B cell (primary cell): ENCODE measurements at regions not wholly inside any gene's neighbourhood (a gene's known extent, or its start where the extent isn't known, plus 50 kb on each side); places are given as distances from the start of the nearest gene placed in this dataset.

Experiments
- ATAC-seq: fragments of 200-7000 bp; cut with Tn5 transposase; one replicate; pipeline ENCODE4 v1.10.0; 2021; ENCODE audit warnings: low read depth, mild to moderate bottlenecking, moderate number of reproducible peaks, moderate library complexity
- CTCF ChIA-PET: fragments of 350-600 bp; sonication (Branson Sonifier 250); formaldehyde crosslinking; loops from one replicate; lab custom pipeline; 2021; ENCODE audit warnings: antibody characterized with exemption, inconsistent platforms; lab: Charles Lee
- POLR2A ChIA-PET: fragments of 350-600 bp; sonication (Branson Sonifier 250); formaldehyde crosslinking; loops from one replicate; lab custom pipeline; 2021; ENCODE audit warnings: antibody characterized with exemption; lab: Charles Lee
- DNase-seq: peaks from one replicate; pipeline ENCODE4 v3.0.0; 2013
- H2AFZ ChIP-seq: 2 replicates; pipeline ENCODE4 v1.6.1; 2012; ENCODE audit warnings: mild to moderate bottlenecking, low read depth, low read length; ENCODE audit not compliant: insufficient read depth, poor library complexity, severe bottlenecking
- H3K27ac ChIP-seq, 2 donors: 1 replicate in 1 of 2; 2 replicates in 1 of 2; pipeline ENCODE4 v1.5.1; 2012 to 2013; ENCODE audit warnings: low read length in 2 of 2, mild to moderate bottlenecking in 2 of 2, moderate library complexity in 1 of 2
- H3K27me3 ChIP-seq, 4 experiments: fragments of 200-600 bp in 1 of 4; sonication (generic) in 1 of 4; replicated peaks in 1 of 4; 1 replicate in 2 of 4; 2 replicates in 2 of 4; pipeline versions ENCODE4 v1.6.1 to v1.7.0; 2013 to 2016; ENCODE audit warnings: low read length in 3 of 4, mild to moderate bottlenecking in 2 of 4, mixed read lengths in 1 of 4, moderate library complexity in 1 of 4; ENCODE audit not compliant: insufficient read depth in 4 of 4, control insufficient read depth in 3 of 4; ENCODE audit errors: control extremely low read depth in 1 of 4
- H3K36me3 ChIP-seq, 2 experiments: replicated peaks in 1 of 2; 1 replicate in 1 of 2; 2 replicates in 1 of 2; pipeline versions ENCODE4 v1.6.1 to v1.7.1; 2013; ENCODE audit warnings: low read length in 1 of 2; ENCODE audit not compliant: insufficient read depth in 2 of 2, control insufficient read depth in 1 of 2; ENCODE audit errors: control extremely low read depth in 1 of 2, extremely low read depth in 1 of 2
- H3K4me1 ChIP-seq, 2 donors: fragments of 200-600 bp in 1 of 2; sonication (generic) in 1 of 2; 1 replicate in 1 of 2; 2 replicates in 1 of 2; pipeline versions ENCODE4 v1.5.1 to v1.6.1; 2013 to 2017; ENCODE audit warnings: low read length in 2 of 2; ENCODE audit not compliant: control insufficient read depth in 2 of 2, insufficient read depth in 2 of 2
- H3K4me2 ChIP-seq: replicated peaks from 2 replicates; pipeline ENCODE3; 2012; ENCODE audit warnings: mild to moderate bottlenecking, low read depth, low read length; ENCODE audit not compliant: poor library complexity, severe bottlenecking
- H3K4me3 ChIP-seq, 5 experiments: fragments of 200-600 bp in 1 of 5; sonication (generic) in 1 of 5; 1 replicate in 3 of 5; 2 replicates in 2 of 5; pipeline versions ENCODE4 v1.5.1 to v1.7.0; 2011 to 2016; ENCODE audit warnings: low read length in 4 of 5, mild to moderate bottlenecking in 4 of 5, low read depth in 2 of 5, control low read depth in 1 of 5, moderate library complexity in 1 of 5; ENCODE audit not compliant: insufficient read depth in 1 of 5; ENCODE audit errors: control extremely low read depth in 1 of 5, extremely low read depth in 1 of 5
- H3K79me2 ChIP-seq: fragments of 200-600 bp; sonication (generic); one replicate; pipeline ENCODE4 v1.6.0; 2016; ENCODE audit warnings: low read length; ENCODE audit not compliant: control insufficient read depth, insufficient read depth
- H3K9ac ChIP-seq: fragments of 200-600 bp; sonication (generic); 2 replicates; pipeline ENCODE4 v1.6.1; 2017; ENCODE audit warnings: mild to moderate bottlenecking, low read length, moderate library complexity
- H3K9me3 ChIP-seq, 3 donors: one replicate each; pipeline versions ENCODE4 v1.6.1 to v1.7.1; 2013; ENCODE audit warnings: low read length in 2 of 3; ENCODE audit not compliant: control insufficient read depth in 2 of 3, insufficient read depth in 1 of 3; ENCODE audit errors: control extremely low read depth in 1 of 3
- H4K20me1 ChIP-seq: 2 replicates; pipeline ENCODE4 v1.6.0; 2012; ENCODE audit warnings: mild to moderate bottlenecking, low read length; ENCODE audit not compliant: insufficient read depth, control insufficient read depth, poor library complexity, severe bottlenecking
- H3K27ac Mint-ChIP-seq: one replicate; pipeline ENCODE4 v1.8.0; 2021; ENCODE audit warnings: mixed read lengths
- H3K27me3 Mint-ChIP-seq: one replicate; pipeline ENCODE4 v1.8.0; 2021; ENCODE audit warnings: mixed read lengths
- H3K4me1 Mint-ChIP-seq: one replicate; pipeline ENCODE4 v1.8.0; 2021; ENCODE audit warnings: mixed read lengths
- H3K4me3 Mint-ChIP-seq: one replicate; pipeline ENCODE4 v1.8.0; 2021; ENCODE audit warnings: mixed read lengths
- H3K9me3 Mint-ChIP-seq: one replicate; pipeline ENCODE4 v1.8.0; 2022; ENCODE audit warnings: mixed read lengths; ENCODE audit not compliant: insufficient read depth
- EZH2 ChIP-seq: IDR thresholded peaks from 2 replicates; pipeline ENCODE4 v1.6.1; 2012; ENCODE audit warnings: borderline replicate concordance, low read depth, mild to moderate bottlenecking, moderate library complexity, low read length; ENCODE audit not compliant: insufficient read depth, poor library complexity, severe bottlenecking
- WGBS: methylation state at CpG from one replicate; pipeline ENCODE4 v1.1.5; 2013; ENCODE audit warnings: missing lambda C conversion rate; ENCODE audit not compliant: insufficient coverage; 5-methylcytosine and 5-hydroxymethylcytosine counted together
- intact Hi-C: fragments of 100-400 bp; cut with micrococcal nuclease; formaldehyde crosslinking; loops from one replicate; pipeline ENCODE4 v1.10.0; 2022
- TF ChIP-seq, protein P1 (sequence below): fragments of 200-600 bp; IDR thresholded peaks from one replicate; pipeline ENCODE4 v1.8.0; 2022; ENCODE audit warnings: antibody characterized with exemption, mild to moderate bottlenecking

DNA sequence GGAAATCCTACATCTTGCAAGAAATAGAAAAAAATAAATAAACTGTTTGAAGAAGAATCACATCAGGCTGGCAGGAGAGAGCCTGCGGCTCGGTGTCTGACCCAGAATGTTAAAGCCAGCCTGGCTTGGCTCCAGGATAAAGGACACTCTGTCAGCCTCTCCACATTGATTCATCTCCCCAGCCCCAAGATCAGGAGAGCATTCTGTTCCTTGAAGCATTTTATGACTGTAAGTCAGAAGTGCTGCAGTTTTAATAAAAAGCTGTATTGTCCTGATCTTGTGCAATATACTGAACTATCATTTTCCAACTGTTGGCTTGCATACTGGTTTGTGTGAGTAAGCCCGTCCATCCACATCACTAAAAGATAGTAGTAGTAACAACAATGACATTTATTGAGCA is 426.6 kb downstream of the HAPSTR1 start:
- no CpG with 5 or more reads among the region's 3 CpGs for WGBS

DNA sequence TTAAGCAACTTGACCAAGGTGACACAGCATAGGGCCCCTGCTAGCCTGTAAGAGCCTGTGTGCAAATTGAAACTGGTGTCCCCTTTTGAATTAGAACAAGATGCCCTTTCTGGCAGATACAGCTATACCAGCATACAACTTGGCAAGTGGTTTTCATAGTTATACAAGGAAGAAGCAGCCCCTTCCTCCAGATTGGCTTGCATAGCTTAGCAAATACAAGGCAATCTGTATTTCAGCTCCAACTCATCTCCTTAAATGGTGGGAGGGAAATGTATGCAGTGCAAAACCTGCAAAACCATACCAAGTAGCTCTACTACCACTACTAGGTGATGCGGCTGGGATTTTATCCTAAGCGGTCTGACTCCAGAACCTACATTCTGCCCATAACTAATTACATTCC is 427.1 kb downstream of the HAPSTR1 start:
- no peaks in the 10 kb centered on the region for H3K36me3 ChIP-seq
- no peak overlapping the region for H3K4me2 ChIP-seq
- intact Hi-C loops, result no loop called here
- H3K4me3 ChIP-seq, result no peak overlapping the region
- Mint-ChIP-seq H3K27ac (no peak overlapping the region), H3K4me1 (no peaks in the 10 kb centered on the region), H3K9me3 (peaks cover 2% of the 10 kb centered on the region), H3K27me3 (no peaks in the 10 kb centered on the region), H3K4me3 (no peak overlapping the region)
- H3K27me3 ChIP-seq, result peaks cover 0 to 2% (median 0%) of the 10 kb centered on the region in 4 experiments
- no peak overlapping the region for H3K27ac ChIP-seq
- DNase-seq (no peak), ATAC-seq (no peak)
- no peaks in the 10 kb centered on the region for H3K4me1 ChIP-seq
- no peaks in the 10 kb centered on the region for H3K9me3 ChIP-seq
- ChIA-PET CTCF (no interaction called here), POLR2A (no interaction called here)
- no peak overlapping the region for H2AFZ ChIP-seq
- WGBS, result no CpG with 5 or more reads among the region's 2 CpGs
- no peaks in the 10 kb centered on the region for H4K20me1 ChIP-seq
- H3K79me2 ChIP-seq, result no peaks in the 10 kb centered on the region
- H3K9ac ChIP-seq, result no peak overlapping the region
- no peak for TF ChIP-seq EZH2
- TF ChIP-seq, protein P1, sequence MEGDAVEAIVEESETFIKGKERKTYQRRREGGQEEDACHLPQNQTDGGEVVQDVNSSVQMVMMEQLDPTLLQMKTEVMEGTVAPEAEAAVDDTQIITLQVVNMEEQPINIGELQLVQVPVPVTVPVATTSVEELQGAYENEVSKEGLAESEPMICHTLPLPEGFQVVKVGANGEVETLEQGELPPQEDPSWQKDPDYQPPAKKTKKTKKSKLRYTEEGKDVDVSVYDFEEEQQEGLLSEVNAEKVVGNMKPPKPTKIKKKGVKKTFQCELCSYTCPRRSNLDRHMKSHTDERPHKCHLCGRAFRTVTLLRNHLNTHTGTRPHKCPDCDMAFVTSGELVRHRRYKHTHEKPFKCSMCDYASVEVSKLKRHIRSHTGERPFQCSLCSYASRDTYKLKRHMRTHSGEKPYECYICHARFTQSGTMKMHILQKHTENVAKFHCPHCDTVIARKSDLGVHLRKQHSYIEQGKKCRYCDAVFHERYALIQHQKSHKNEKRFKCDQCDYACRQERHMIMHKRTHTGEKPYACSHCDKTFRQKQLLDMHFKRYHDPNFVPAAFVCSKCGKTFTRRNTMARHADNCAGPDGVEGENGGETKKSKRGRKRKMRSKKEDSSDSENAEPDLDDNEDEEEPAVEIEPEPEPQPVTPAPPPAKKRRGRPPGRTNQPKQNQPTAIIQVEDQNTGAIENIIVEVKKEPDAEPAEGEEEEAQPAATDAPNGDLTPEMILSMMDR, result no peak

More for the DNA sequence above, 426.6 kb downstream of the HAPSTR1 start:
- Mint-ChIP-seq H3K4me3 (no peak overlapping the region), H3K27me3 (no peaks in the 10 kb centered on the region), H3K4me1 (no peaks in the 10 kb centered on the region), H3K9me3 (peaks cover 4% of the 10 kb centered on the region), H3K27ac (no peak overlapping the region)
- Histone ChIP-seq H2AFZ (no peak overlapping the region), H3K4me2 (no peak overlapping the region), H4K20me1 (no peaks in the 10 kb centered on the region), H3K4me3 (no peak overlapping the region), H3K9me3 (peaks cover 0 to 2% (median 1%) of the 10 kb centered on the region in 3 donors), H3K27me3 (peaks cover 0 to 2% (median 0%) of the 10 kb centered on the region in 4 experiments), H3K79me2 (no peaks in the 10 kb centered on the region), H3K9ac (no peak overlapping the region), H3K27ac (no peak overlapping the region), H3K4me1 (no peaks in the 10 kb centered on the region), H3K36me3 (no peaks in the 10 kb centered on the region)
- TF ChIP-seq, protein P1, result no peak
- DNase-seq (no peak), ATAC-seq (no peak)
- POLR2A ChIA-PET, result no interaction called here
- CTCF ChIA-PET, result no interaction called here
- intact Hi-C loops, result no loop called here
